Activated CD4-positive, alpha-beta T cell treated with anti-CD3 and anti-CD28 coated beads, Interleukin-2, amount 10 ng/mL, durations not matched to agents 24 days and 14 days (primary cell): ENCODE measurements at regions not wholly inside any gene's neighbourhood (a gene's known extent, or its start where the extent isn't known, plus 50 kb on each side); places are given as distances from the start of the nearest gene placed in this dataset.

Experiments used
- DNase-seq: peaks from one replicate; pipeline ENCODE4 v3.0.0; 2022
- H3K27ac Mint-ChIP-seq: one replicate; pipeline ENCODE4 v1.8.0; 2022; ENCODE audit warnings: mild to moderate bottlenecking, mixed read lengths
- H3K27me3 Mint-ChIP-seq: one replicate; pipeline ENCODE4 v1.8.0; 2022; ENCODE audit warnings: mixed read lengths
- H3K36me3 Mint-ChIP-seq: one replicate; pipeline ENCODE4 v1.8.0; 2022; ENCODE audit warnings: low read depth, mild to moderate bottlenecking, mixed read lengths
- H3K4me1 Mint-ChIP-seq: one replicate; pipeline ENCODE4 v1.8.0; 2021; ENCODE audit warnings: mixed read lengths
- H3K4me3 Mint-ChIP-seq: one replicate; pipeline ENCODE4 v1.8.0; 2022; ENCODE audit warnings: mild to moderate bottlenecking, moderate library complexity, mixed read lengths
- H3K9me3 Mint-ChIP-seq: one replicate; pipeline ENCODE4 v1.8.0; 2021; ENCODE audit warnings: mixed read lengths
- intact Hi-C: fragments of 100-400 bp; cut with micrococcal nuclease; formaldehyde crosslinking; loops from one replicate; pipeline ENCODE4 v1.15.1; 2023

- no peaks in the 10 kb centered on the region for H3K27me3 Mint-ChIP-seq
- H3K9me3 Mint-ChIP-seq = no peaks in the 10 kb centered on the region
- no peak for DNase-seq
- no peak overlapping the region for H3K27ac Mint-ChIP-seq
- H3K4me1 Mint-ChIP-seq = no peaks in the 10 kb centered on the region
- H3K36me3 Mint-ChIP-seq = no peaks in the 10 kb centered on the region
- intact Hi-C loops = no loop called here
- H3K4me3 Mint-ChIP-seq = no peak overlapping the region
Observed at GRCh38 chr4:62260254-62260653, 1060.1 kb downstream of the ADGRL3 start.

- H3K27ac Mint-ChIP-seq = no peak overlapping the region
- no peaks in the 10 kb centered on the region for H3K27me3 Mint-ChIP-seq
- no peaks in the 10 kb centered on the region for H3K4me1 Mint-ChIP-seq
- DNase-seq = no peak
- no peaks in the 10 kb centered on the region for H3K36me3 Mint-ChIP-seq
- intact Hi-C loops = no loop called here
- H3K4me3 Mint-ChIP-seq = no peak overlapping the region
- peaks cover 3% of the 10 kb centered on the region for H3K9me3 Mint-ChIP-seq
Observed at GRCh38 chr4:62256479-62256878, 1056.4 kb downstream of the ADGRL3 start.

DNA sequence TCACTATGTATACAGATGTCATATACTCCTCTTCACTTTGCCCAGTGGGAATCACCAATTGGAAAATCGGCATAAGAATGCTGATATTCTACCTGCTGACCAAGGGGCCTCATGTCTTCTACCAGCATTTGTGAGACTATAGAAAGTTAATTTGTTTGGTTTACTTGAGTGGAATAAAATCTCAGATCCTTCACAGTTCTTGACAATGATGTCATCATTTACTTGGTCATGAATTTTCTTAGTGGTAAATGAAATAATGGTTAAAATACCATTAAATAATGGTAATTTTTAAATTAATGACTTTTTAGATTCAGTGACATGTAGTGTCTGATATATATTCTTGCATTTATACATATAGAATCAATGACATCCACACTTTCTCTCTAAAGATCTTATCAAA, 1052.6 kb downstream of the ADGRL3 start:
- Mint-ChIP-seq H3K4me3 (no peak overlapping the region), H3K27ac (no peak overlapping the region), H3K27me3 (no peaks in the 10 kb centered on the region), H3K4me1 (no peaks in the 10 kb centered on the region), H3K36me3 (no peaks in the 10 kb centered on the region), H3K9me3 (peaks cover 3% of the 10 kb centered on the region)
- intact Hi-C loops = no loop called here
- DNase-seq = no peak

GRCh38 chr4:62250100-62250499, 1050.0 kb downstream of the ADGRL3 start:
- H3K9me3 Mint-ChIP-seq = peaks cover 3% of the 10 kb centered on the region
- no peaks in the 10 kb centered on the region for H3K27me3 Mint-ChIP-seq
- intact Hi-C loops = no loop called here
- H3K4me1 Mint-ChIP-seq = no peaks in the 10 kb centered on the region
- no peak overlapping the region for H3K4me3 Mint-ChIP-seq
- H3K27ac Mint-ChIP-seq = no peak overlapping the region
- H3K36me3 Mint-ChIP-seq = no peaks in the 10 kb centered on the region
- DNase-seq = no peak

DNA sequence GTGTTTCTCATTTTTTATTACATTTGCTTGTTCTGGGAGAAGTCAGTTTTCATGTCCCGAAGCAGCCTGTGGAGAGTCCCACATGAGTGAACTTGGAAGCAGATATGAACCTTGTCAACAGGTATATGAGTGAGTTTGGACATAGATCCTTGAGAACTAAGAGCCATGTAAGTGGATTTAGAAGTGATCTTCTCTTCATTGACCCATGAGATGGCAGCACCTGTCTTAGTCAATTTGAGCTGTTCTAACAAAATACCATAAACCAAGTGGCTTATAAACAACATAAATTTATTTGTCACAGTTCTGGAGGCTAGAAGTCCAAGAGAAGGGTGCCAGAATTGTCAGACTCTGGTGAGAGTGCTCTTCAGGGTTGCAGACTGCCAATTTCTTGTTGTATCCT, 1043.8 kb downstream of the ADGRL3 start:
- Mint-ChIP-seq H3K36me3 (no peaks in the 10 kb centered on the region), H3K4me1 (no peaks in the 10 kb centered on the region), H3K4me3 (no peak overlapping the region), H3K27ac (no peak overlapping the region), H3K9me3 (no peaks in the 10 kb centered on the region), H3K27me3 (no peaks in the 10 kb centered on the region)
- intact Hi-C loops = no loop called here
- no peak for DNase-seq

GRCh38 chr4:62235911-62236310, 1035.8 kb downstream of the ADGRL3 start:
- no peak overlapping the region for H3K4me3 Mint-ChIP-seq
- H3K4me1 Mint-ChIP-seq = no peaks in the 10 kb centered on the region
- no peaks in the 10 kb centered on the region for H3K9me3 Mint-ChIP-seq
- H3K27me3 Mint-ChIP-seq = no peaks in the 10 kb centered on the region
- DNase-seq = no peak
- intact Hi-C loops = no loop called here
- no peaks in the 10 kb centered on the region for H3K36me3 Mint-ChIP-seq
- H3K27ac Mint-ChIP-seq = no peak overlapping the region

DNA sequence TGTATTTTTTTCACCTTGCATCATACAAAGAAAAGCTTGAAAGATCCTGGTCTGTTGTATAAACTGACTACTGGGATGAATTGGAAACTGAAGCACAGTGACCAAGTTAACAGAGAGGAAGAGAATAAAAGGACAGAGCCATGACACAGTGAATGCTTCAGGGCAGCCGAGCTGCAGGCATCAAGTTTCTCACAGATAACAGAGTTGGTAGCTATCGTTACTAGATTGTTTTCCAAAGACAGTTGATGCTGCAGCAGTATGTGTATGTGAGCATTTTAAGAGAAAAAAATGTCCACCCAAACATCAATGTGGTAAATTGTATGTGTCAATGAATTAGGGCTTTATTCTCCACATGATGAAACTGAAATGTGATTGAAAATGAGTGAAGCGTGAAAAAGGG, 1032.7 kb downstream of the ADGRL3 start:
- Mint-ChIP-seq H3K4me3 (no peak overlapping the region), H3K9me3 (no peaks in the 10 kb centered on the region), H3K27ac (no peak overlapping the region), H3K36me3 (no peaks in the 10 kb centered on the region), H3K27me3 (no peaks in the 10 kb centered on the region), H3K4me1 (no peaks in the 10 kb centered on the region)
- DNase-seq = no peak
- intact Hi-C loops = no loop called here

- intact Hi-C loops = no loop called here
- no peaks in the 10 kb centered on the region for H3K36me3 Mint-ChIP-seq
- DNase-seq = no peak
- H3K4me3 Mint-ChIP-seq = no peak overlapping the region
- H3K9me3 Mint-ChIP-seq = no peaks in the 10 kb centered on the region
- no peaks in the 10 kb centered on the region for H3K4me1 Mint-ChIP-seq
- H3K27ac Mint-ChIP-seq = no peak overlapping the region
- H3K27me3 Mint-ChIP-seq = no peaks in the 10 kb centered on the region
Observed at GRCh38 chr4:62231994-62232393, 1031.9 kb downstream of the ADGRL3 start.

- no peak overlapping the region for H3K4me3 Mint-ChIP-seq
- no peaks in the 10 kb centered on the region for H3K36me3 Mint-ChIP-seq
- no peaks in the 10 kb centered on the region for H3K27me3 Mint-ChIP-seq
- no peak for DNase-seq
- no peaks in the 10 kb centered on the region for H3K4me1 Mint-ChIP-seq
- peaks cover 4% of the 10 kb centered on the region for H3K9me3 Mint-ChIP-seq
- H3K27ac Mint-ChIP-seq = no peak overlapping the region
- intact Hi-C loops = no loop called here
Observed at GRCh38 chr4:62226082-62226481, 1026.0 kb downstream of the ADGRL3 start.

DNA sequence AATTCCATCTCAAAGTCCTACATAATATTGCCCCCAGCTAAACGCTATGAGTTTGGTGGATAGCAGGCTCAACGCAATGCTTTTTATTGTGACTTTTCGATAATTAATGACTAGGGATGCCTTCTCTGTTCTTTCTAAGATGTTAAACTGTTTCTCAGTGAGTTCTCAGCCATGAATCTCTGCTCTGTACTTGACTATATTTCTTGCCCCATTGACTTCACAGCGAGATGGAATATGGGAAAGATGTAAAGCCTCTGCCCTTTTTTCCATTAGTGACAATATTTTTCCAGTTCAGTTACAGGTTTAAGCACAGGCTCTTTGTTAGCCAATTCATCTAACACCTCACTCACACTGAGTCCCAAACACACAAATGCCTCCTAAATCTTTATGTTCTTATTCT, 1022.0 kb downstream of the ADGRL3 start:
- H3K36me3 Mint-ChIP-seq = no peaks in the 10 kb centered on the region
- H3K4me1 Mint-ChIP-seq = no peaks in the 10 kb centered on the region
- intact Hi-C loops = no loop called here
- H3K27me3 Mint-ChIP-seq = no peaks in the 10 kb centered on the region
- no peak overlapping the region for H3K27ac Mint-ChIP-seq
- H3K9me3 Mint-ChIP-seq = peaks cover 8% of the 10 kb centered on the region
- DNase-seq = no peak
- no peak overlapping the region for H3K4me3 Mint-ChIP-seq

GRCh38 chr4:62210486-62210885, 1010.4 kb downstream of the ADGRL3 start:
- H3K27ac Mint-ChIP-seq = no peak overlapping the region
- H3K4me3 Mint-ChIP-seq = no peak overlapping the region
- H3K27me3 Mint-ChIP-seq = no peaks in the 10 kb centered on the region
- no peaks in the 10 kb centered on the region for H3K4me1 Mint-ChIP-seq
- H3K9me3 Mint-ChIP-seq = no peaks in the 10 kb centered on the region
- no peaks in the 10 kb centered on the region for H3K36me3 Mint-ChIP-seq
- intact Hi-C loops = no loop called here
- DNase-seq = no peak

DNA sequence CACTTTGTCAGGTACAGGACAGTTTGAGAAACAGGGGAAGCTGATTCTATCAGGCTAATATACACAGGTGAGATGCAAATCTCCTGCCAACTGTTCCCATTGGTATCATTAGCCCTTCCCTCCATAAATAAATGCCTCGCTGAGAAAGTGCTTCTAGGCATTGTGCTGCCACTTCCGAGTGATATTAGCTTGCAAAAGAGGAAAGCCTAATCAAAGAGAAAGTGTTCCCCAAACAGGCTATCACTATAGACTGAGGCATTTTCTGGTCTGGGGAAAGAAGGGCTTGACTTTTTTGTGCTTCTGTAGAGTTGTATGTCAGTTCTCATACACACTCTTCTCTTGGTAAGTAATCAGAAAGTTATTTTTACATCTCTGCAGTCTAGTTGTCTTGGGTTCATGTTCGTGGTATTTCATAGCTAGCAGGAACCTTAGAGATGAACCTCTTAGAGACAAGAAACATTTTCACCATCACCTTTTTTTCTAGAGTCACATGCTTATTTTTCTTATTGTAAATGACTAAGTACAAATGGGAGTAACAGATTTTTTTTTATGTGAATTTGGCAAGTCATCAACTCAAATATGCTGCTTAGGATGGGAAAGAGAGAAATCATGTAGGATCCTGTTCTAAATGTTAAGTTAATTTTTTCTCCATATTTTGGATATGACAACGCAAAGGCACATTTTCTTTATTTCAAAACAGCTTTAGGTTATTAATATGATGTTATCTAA, 1009.8 kb downstream of the ADGRL3 start:
- no peak overlapping the region for H3K27ac Mint-ChIP-seq
- no peaks in the 10 kb centered on the region for H3K36me3 Mint-ChIP-seq
- DNase-seq = no peak
- intact Hi-C loops = no loop called here
- H3K9me3 Mint-ChIP-seq = no peaks in the 10 kb centered on the region
- H3K27me3 Mint-ChIP-seq = no peaks in the 10 kb centered on the region
- no peaks in the 10 kb centered on the region for H3K4me1 Mint-ChIP-seq
- no peak overlapping the region for H3K4me3 Mint-ChIP-seq

GRCh38 chr4:62208921-62209320, 1008.8 kb downstream of the ADGRL3 start:
- Mint-ChIP-seq H3K36me3 (no peaks in the 10 kb centered on the region), H3K9me3 (no peaks in the 10 kb centered on the region), H3K27ac (no peak overlapping the region), H3K4me3 (no peak overlapping the region), H3K4me1 (no peaks in the 10 kb centered on the region), H3K27me3 (no peaks in the 10 kb centered on the region)
- DNase-seq = no peak
- intact Hi-C loops = no loop called here

DNA sequence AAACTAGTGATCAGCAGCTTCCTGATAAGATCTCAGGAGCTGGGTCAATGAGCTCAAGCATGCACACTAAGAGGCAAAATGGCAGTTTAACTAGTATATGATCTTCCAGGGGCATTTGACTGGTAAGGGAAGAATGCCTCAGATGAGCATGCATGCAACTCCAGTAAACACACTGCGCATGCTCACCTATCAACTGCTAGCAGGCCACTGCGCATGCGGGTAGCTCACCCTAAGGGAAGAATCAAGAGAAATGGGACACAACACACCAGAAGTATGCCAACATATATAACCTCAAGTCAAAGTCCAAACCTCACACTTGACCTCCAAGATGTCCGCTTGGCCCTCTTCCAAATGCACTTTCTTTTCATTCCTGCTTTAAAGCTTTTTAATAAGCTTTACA, 1004.0 kb downstream of the ADGRL3 start:
- Mint-ChIP-seq H3K4me1 (no peaks in the 10 kb centered on the region), H3K4me3 (no peak overlapping the region), H3K36me3 (no peaks in the 10 kb centered on the region), H3K27me3 (no peaks in the 10 kb centered on the region), H3K27ac (no peak overlapping the region), H3K9me3 (no peaks in the 10 kb centered on the region)
- no peak for DNase-seq
- intact Hi-C loops = no loop called here

GRCh38 chr4:62199291-62199810, 999.2 kb downstream of the ADGRL3 start:
- H3K27ac Mint-ChIP-seq = no peak overlapping the region

More at GRCh38 chr4:62199291-62199810, 999.2 kb downstream of the ADGRL3 start:
- Mint-ChIP-seq H3K4me3 (no peak overlapping the region), H3K9me3 (no peaks in the 10 kb centered on the region), H3K36me3 (no peaks in the 10 kb centered on the region), H3K27me3 (no peaks in the 10 kb centered on the region), H3K4me1 (no peaks in the 10 kb centered on the region)
- intact Hi-C loops = no loop called here
- no peak for DNase-seq
